GM12892 (cell line): ENCODE measurements at regions not wholly inside any gene's neighbourhood (a gene's known extent, or its start where the extent isn't known, plus 50 kb on each side); places are given as distances from the start of the nearest gene placed in this dataset.
"Not testable (repeated sequence)": the region's sequence is repeated elsewhere in the genome, so short reads cannot be mapped to it uniquely, and the experiment has no call there.

Experiments used
- DNase-seq: peaks from one replicate; pipeline ENCODE4 v3.0.0; 2011; ENCODE audit not compliant: insufficient read length
- FAIRE-seq: peaks from 2 replicates; lab custom pipeline; 2011; peaks lifted over from hg19 to GRCh38; lab: Jason Lieb, UNC
- POLR2A ChIP-seq: IDR thresholded peaks from 2 replicates; pipeline ENCODE4 v1.6.1; 2011; ENCODE audit warnings: low read depth, low read length, control low read depth
- POLR2AphosphoS5 ChIP-seq: IDR thresholded peaks from 2 replicates; pipeline ENCODE4 v1.6.1; 2011; ENCODE audit warnings: low read depth, low read length, control low read depth
- TAF1 ChIP-seq: IDR thresholded peaks from 2 replicates; pipeline ENCODE4 v1.6.1; 2011; ENCODE audit warnings: low read depth, mild to moderate bottlenecking, control low read depth, low read length, borderline replicate concordance

DNA sequence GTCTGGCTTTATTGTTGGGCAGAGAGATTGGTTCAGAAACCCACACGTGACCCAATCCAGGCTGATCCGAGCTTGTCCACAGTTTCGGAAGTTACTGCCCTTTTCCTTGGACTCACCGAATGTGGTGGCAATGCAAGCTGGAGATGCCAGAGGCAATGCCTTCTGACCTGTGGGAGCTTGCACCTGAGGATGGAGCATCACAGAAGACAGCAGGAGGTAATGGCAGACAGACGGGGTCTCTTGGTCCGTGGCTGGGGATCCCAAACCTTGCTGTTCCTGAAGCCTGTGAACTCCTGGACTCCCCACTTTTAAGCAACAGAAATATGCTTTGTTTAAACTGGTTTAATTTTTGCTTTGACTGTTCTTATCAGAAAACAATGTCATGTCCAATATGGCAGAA is 265.2 kb upstream of the IRX1 start:
- DNase-seq (no peak), FAIRE-seq (no peak)
- TF ChIP-seq POLR2AphosphoS5 = no peak
- TF ChIP-seq TAF1 = no peak
- TF ChIP-seq POLR2A = no peak

DNA sequence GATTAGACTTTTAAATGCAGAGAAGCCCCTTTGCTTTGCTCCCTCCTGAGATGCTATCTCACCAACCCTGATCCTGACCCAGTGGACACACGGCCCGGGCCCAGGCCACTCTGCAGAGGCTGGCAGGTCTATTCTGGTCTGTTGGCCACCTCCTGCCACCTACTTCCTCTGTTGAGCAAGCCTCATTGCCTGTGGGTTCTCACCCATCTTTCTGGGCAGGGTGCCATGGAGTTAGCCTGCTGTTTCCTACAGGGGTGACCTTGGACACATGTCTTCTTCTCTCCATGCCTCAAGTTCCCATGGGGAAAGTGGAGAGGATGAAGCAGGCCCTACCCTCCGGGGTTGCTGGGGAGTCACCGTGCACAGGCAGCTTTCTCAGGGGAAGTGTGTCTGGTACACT is 266.2 kb upstream of the IRX1 start:
- no peak for DNase-seq
- FAIRE-seq = no peak
- no peak for TF ChIP-seq POLR2A

DNA sequence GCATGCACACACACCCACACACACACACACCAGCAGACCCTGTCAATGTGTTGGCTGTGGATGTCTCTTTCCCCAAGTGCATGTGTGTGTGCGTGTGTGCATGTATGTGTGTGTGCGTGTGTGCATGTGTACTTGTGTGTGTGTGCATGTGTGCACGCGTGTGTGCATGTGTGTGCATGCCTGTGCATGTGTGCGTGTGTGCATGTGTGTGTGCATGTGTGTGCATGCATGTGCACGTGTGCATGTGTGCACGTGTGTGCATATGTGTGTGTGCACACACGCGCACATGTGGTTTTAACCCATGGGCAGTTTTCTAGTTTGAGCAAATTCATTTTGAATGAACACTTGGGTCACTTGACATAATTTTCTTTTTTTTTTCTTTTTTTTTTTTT is 268.8 kb upstream of the IRX1 start:
- DNase-seq (no peak), FAIRE-seq (no peak)
- no peak for TF ChIP-seq POLR2AphosphoS5

DNA sequence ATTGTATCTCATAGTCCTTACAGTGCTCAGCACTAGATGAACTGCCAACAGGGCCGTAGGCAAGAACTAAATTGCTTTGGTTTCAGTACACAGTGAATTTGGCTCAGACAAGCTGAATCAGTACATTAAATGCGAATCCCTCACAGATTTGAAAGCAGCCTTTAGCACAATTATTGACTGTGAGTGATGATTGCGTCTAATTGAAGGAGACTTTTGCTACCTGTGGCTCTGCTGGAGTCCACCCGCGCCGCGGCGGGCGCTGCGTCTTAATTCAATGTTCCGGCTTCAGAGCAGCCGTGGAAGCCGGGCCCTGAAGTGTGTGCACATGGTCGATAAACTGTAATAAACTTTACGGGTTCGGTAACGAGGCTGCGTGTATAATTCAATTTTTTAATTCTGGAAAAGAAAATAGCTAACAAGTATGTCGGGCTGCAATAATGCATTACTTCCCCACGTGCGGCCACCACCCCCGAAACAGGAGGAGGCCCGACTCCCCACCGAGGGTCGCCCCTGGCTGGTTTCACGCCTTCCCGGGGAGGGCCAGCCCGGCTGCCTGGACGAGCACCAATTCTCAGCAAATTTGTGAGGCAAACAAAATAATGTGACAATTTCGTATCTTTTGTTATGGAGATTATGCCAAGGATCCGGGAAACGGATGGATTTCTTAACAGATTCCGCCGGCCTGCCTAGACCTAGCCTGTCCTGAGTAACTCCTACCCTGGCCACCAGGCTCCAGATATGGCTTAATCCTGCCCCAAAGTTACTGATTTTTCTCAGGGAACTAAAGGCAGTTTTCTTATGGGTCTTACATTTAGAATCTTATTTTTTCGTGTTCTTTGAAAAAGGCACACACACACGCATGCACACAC is 269.4 kb upstream of the IRX1 start:
- no peak for TF ChIP-seq POLR2A
- TF ChIP-seq POLR2AphosphoS5 = no peak
- no peak for TF ChIP-seq TAF1
- no peak for FAIRE-seq
- DNase-seq = no peak

DNA sequence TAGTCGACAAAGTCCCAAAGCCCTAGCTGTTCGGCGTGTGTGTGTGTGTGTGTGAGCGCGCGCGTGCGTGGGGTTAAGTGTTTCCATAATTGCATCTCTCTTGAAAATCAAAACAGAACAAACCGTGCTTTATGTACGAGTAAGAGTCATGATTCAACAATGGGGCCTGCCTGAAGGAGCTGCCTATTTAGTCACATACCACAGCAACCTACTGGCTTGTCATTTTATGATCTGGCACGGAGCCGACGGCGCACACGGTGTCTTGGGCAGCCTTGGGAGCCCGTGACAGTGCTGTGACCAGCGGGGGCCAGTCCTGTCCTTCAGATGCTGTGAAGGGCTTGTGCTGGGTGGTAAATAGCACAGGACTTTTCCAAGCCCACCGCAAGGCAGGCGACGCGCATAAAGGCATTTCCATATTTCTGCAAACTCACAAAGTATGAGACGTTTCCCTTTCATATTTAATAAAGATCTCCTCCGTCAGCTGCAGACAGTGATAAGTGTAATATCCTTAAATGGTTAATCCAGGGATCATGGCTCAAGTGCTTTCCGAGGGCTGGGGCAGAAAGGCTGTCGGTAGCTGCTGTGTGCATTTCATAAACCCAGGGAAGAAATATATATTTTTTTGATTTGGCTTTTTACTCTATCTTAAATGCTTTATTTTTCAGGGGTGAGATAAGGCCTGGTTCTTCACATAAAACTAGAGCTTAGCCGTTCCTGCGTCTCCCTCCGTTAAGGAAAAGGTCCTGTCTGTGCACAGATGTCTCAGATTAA is 270.2 kb upstream of the IRX1 start:
- no peak for TF ChIP-seq POLR2AphosphoS5
- DNase-seq (no peak), FAIRE-seq (no peak)

DNA sequence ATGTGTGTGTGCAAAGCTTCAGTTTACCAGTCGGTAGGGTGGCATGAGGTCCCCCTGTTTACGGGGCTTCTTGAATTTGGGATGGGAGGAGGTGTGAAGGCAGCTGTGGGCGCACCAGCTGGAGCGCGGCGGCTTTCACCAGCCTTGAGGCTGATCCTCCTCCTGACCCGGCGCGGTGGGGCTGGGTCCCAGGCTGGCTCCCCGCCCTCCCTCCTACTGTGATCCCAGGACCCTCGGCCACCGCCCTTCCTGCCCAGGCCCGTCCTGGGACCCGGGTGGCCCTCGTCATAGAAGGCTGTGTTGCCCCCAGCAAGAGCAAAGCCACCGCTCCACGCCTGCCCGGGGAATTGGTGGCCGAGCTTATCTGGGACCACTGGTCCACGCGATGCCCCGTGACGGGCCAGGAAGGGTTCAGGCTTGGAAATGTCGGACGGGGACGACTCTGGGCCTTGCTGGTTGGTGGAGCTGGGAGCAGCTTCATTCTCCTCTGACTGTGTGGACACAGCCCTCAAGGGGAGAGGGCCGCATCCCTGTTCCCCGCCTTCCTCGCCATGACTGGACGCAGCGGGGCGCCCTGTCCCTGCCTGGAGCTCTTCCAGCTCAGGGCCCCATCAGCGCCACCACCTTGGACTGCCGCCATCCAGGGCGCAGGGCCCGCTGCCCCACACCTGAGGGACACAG is 271.1 kb upstream of the IRX1 start:
- FAIRE-seq (no peak), DNase-seq (no peak)
- no peak for TF ChIP-seq TAF1
- no peak for TF ChIP-seq POLR2AphosphoS5
- TF ChIP-seq POLR2A = no peak

DNA sequence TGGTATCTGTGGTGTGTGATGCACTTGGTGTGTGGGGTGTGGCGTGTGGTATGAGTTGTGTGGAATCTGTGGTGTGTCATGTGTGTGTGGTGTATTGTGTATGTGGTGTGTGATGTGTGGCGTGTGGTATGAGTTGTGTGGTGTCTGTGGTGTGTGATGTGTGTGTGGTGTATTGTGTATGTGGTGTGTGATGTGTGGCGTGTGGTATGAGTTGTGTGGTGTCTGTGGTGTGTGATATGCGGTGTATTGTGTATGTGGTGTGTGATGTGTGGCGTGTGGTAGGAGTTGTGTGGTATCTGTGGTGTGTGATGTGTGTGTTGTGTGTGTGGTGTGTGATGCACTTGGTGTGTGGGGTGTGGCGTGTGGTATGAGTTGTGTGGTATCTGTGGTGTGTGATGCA is 271.7 kb upstream of the IRX1 start:
- FAIRE-seq = peak; percentile 24
- not testable (repeated sequence) for DNase-seq

DNA sequence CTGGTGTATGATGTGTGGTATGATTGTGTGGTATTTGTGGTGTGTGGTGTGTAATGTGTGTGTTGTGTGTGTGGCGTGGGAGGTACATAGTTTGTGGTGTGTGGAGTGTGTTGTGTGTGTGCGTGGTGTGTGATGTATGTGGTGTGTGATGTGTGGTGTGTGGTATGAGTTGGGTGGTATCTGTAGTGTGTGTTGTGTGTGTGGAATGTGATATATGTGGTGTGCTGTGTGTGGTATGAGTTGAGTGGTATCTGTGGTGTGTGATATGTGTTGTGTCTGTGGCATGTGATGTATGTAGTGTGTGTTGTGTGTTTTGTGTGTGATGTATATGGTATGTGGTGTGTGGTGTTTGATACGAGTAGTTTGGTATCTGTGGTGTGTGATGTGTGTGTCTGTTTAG is 272.5 kb upstream of the IRX1 start:
- DNase-seq = no peak
- no peak for FAIRE-seq
- no peak for TF ChIP-seq TAF1

DNA sequence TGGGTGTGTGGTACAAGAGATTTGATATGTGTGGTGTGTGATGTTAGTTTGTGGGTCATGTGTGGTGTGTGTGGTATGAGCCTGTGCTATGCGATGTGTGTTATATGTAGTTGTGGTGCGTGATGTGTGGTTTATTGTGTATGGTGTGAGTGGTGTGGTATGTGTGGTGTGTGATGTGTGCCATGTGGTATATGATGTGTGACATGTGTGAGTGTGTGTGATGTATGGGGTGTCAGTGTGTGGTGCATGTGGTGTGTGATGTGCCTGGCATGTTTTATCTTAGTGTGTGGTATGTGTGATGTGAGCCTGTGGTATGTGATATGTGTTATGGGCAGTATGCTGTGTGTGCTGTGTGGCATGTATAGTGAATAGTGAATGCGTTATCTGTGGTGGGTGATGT is 273.0 kb upstream of the IRX1 start:
- no peak for DNase-seq
- TF ChIP-seq POLR2AphosphoS5 (no peak), TAF1 (no peak), POLR2A (no peak)
- no peak for FAIRE-seq

DNA sequence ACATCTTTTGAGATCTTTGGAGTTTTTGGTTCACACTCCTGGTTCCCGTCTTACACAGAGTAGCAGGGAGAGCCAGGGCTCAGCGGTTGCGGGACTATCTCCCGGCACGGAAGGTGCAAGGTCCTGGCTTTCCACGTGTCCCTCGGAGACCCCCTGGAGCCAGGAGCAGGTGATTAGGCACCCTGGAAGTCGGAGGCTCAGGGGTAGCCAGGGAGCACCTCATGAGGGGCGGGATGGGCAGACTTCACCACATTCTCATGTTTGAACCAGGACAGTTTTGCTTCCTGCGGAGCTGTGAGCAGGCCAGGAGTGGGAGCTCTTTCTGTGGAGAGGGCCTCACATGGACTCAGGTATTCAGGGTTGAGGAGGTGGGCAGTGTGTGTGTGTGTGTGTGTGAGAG is 273.7 kb upstream of the IRX1 start:
- FAIRE-seq = no peak
- DNase-seq = no peak
- TF ChIP-seq POLR2AphosphoS5 (no peak), POLR2A (no peak), TAF1 (no peak)

DNA sequence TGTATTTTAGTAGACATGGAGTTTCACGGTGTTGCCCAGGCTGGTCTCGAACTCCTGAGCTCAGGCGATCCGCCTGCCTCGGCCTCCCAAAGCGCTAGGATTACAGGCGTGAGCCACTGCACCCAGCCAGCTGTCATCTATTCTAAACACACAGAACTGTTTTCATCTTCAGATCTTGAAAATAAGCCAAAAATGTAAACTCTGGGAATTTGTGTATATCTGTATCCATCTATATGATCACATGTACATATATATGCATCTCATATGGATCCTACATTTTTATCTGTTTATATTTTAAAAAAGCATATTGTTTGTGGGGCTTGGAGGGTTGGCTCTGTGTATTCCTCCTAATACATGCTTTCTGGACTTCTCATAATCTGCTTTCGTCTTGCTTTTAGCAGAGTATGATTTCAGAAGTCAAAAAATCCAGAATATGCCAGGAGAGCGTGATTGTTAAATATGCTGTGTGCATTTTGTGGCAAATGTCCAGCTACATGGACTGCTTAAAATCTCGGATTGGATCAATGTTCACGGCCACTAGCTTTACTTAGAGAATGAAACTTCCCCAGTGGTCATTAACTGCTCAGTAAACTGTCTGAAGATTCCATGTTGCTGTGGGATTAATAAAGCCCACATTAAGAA is 274.4 kb upstream of the IRX1 start:
- TF ChIP-seq TAF1 (no peak), POLR2A (no peak), POLR2AphosphoS5 (no peak)
- DNase-seq (no peak), FAIRE-seq (no peak)
